ENCODE measurements at regions not wholly inside any gene's neighbourhood (a gene's known extent, or its start where the extent isn't known, plus 50 kb on each side); places are given as distances from the start of the nearest gene placed in this dataset.
A peak's percentile ranks its signal among the peaks of the same experiment; 100 is the strongest.

DNA sequence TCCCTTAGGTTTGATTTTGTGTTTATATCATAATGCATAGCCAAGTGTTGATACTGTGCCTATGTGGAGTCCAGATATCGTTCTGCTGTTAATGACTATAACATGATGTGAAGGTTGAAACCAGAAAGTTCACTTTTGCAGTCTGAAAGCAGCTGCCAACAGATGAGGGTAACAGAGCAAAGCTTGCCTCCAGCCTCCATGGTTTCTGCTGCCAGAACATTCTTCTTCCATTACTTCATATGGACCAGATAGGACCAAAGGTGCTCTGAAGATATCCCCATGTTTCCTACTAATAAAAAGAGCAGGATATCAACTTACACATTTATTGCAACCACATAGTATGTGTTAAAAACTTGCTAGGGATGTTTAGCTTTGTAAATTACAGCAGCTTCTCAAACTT is 394.1 kb downstream of the SPRY1 start:
- no peak for DNase-seq (ENCODE audit: low read depth)

DNA sequence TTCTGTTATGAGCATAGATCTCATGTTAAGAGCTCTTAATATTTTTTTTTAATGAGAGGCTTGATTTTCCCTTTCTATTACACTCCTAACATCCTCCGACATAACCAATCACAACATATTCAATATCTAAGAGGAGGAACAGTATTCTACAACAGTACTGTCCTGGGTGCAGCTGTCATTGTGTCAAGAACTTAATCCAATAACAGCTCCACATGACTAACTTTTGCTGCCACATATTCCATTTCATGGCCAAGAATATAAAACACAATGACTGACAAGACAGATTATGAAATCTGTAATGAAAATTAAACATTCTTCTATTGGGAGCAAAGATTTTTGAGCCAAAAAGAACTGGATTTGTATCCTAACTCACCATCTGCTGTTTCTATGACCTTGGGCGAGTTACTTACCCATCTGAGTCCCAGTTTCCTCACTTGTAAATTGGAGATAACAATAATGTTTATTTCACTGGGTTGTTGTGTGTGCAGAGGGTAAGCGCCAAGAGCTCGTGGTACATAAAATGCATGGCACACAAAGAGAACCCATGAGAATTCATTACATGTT is 405.6 kb downstream of the SPRY1 start:
- DNase-seq (ENCODE audit: low read depth), result no peak

GRCh38 chr4:123802933-123803332 is 406.3 kb downstream of the SPRY1 start:
- no peak for DNase-seq (ENCODE audit: low read depth)

DNA sequence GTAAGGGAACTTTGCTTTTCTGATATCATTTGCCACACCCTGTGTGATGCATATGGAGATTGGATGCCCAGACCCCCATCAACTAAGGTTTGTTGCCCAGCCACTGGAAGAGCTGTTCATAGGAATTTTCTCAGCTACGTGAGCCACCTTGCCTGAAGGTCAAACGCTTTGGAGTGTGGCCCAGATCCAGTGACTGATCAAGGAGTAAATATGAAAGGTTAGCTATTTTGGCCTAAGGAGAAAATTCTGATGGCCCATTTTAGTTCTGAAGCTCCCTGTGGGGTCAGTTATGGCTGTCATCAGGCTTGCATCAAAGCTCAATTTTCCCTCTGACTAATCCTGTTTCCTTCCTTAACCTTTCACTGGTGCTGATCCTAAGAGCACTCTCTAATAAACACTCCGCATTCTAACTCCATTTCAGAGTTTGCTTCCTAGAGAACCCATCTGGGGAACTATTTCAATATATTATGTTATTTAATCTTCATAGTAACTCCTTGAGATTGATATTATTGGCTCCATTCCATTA is 407.7 kb downstream of the SPRY1 start:
- no peak for DNase-seq (ENCODE audit: low read depth)

GRCh38 chr4:123806056-123806455 is 409.5 kb downstream of the SPRY1 start:
- DNase-seq (ENCODE audit: low read depth), result no peak

DNA sequence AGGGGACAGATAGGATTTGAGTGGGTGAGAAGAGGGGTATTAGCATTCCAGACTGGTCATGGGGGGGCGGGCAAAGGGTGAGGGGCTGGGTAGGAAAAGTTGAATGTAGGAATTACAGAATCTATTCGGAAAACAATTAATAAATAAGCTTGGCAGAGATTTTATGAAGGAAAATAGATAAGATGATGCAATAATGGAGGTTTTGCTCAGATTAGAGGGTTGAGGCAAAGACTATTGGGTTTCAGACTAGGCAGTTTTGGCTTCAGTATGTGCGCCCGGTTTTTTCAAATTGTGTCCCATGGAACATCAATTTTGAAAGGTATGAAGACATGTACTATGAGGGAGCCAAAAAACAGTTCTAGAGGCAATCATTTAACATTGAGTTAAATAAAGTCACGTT is 410.6 kb downstream of the SPRY1 start:
- no peak for DNase-seq (ENCODE audit: low read depth)

- DNase-seq (ENCODE audit: low read depth), result no peak
Measured at GRCh38 chr4:123807866-123808265, 411.3 kb downstream of the SPRY1 start.

- DNase-seq (ENCODE audit: low read depth), result no peak
Measured at GRCh38 chr4:123809864-123810263, 413.3 kb downstream of the SPRY1 start.

- no peak for DNase-seq (ENCODE audit: low read depth)
Measured at GRCh38 chr4:123812066-123812390, 415.4 kb downstream of the SPRY1 start.

GRCh38 chr4:123813901-123814300 is 417.3 kb downstream of the SPRY1 start:
- DNase-seq (ENCODE audit: low read depth), result no peak

DNA sequence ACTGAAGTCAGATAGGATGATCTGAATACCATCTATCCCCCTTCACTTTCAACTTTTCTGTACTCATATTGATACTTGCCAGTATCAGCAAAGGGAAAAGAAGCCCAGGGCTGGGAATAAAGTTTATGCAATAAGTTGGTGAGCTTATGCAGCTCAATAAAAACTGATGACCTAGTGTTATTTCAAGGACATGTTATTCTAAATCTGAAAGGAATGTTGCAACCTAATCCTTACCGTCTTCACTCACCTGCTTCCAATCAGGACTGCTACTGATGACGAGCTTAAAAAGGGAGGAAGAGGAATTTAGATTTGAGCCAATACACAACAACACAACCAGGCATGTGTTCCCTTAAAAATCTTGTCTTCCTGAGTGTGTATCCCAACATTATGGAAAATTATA is 419.9 kb downstream of the SPRY1 start:
- no peak for DNase-seq (ENCODE audit: low read depth)

GRCh38 chr4:123817025-123817688 is 420.6 kb downstream of the SPRY1 start:
- DNase-seq (ENCODE audit: low read depth), result no peak

- no peak for DNase-seq (ENCODE audit: low read depth)
Measured at GRCh38 chr4:123819362-123820035, 422.9 kb downstream of the SPRY1 start.

DNA sequence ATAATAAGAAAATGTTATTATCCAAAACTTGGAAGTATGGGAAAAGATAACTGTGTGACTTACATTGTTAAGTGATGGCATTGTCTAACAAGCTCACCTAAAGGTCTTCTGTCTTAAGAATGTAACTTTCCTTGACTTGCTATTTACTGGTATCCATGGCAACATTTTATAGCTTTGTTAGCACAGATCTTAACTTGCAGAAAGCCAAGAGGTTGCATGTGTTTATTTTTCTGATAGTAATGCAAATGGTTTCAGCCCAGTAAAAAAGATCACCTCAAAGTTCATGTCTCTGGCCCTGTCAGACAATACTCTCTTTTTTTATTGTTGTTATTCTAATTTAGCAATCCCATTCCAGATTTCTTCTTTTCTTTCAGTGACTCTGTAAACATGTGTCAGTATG is 425.3 kb downstream of the SPRY1 start:
- no peak for DNase-seq (ENCODE audit: low read depth)

- no peak for DNase-seq (ENCODE audit: low read depth)
Measured at GRCh38 chr4:123822353-123822752, 425.8 kb downstream of the SPRY1 start.

- DNase-seq (ENCODE audit: low read depth), result no peak
Measured at GRCh38 chr4:123823244-123823643, 426.6 kb downstream of the SPRY1 start.

DNA sequence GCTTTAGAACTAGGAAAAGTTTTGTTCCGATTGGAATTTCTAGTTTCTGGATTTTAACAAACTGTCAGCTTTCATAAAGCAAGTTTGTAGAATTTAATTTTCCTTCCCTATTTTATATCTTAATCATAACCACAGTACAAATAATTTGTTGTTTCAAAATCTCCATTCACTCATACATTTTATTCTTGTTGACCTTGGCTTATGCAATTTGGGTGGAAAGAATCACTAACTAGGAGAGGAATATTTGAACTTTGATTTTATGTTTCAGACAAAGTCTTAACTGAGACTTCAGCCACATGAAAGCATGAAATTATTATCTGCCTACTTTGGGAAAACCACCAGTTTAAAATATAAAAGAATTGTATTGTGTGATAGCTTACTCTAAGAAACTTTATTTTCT is 427.9 kb downstream of the SPRY1 start:
- DNase-seq (ENCODE audit: low read depth), result no peak

- peak; percentile 59 for DNase-seq (ENCODE audit: low read depth)
Measured at GRCh38 chr4:123825596-123826291, 429.1 kb downstream of the SPRY1 start.

DNA sequence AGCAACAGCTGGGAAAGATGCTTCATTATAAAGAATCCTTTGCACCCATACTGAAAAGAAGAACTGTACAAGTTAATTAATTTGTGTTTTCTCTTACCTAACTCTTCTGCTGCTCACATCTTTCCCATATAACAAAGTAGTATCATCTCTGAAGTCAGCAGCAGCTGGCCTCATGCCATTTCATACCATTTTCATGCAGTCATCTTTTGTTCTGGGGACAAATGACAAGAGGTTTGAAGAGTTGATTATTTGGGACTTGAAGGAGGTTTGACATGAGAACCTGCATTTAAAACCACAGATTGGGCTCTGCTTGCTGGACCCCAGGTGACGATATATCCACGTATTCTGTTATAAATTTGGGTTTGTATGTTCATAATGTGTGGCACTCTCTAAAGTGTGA is 430.3 kb downstream of the SPRY1 start:
- DNase-seq (ENCODE audit: low read depth), result peak; percentile 38

- DNase-seq (ENCODE audit: low read depth), result no peak
Measured at GRCh38 chr4:123827511-123827910, 430.9 kb downstream of the SPRY1 start.

- no peak for DNase-seq (ENCODE audit: low read depth)
Measured at GRCh38 chr4:123830930-123831329, 434.3 kb downstream of the SPRY1 start.
